H9 (cell line): ENCODE measurements at regions not wholly inside any gene's neighbourhood (a gene's known extent, or its start where the extent isn't known, plus 50 kb on each side); places are given as distances from the start of the nearest gene placed in this dataset.

ENCODE experiments used
- DNase-seq: peaks from one replicate; pipeline ENCODE4 v3.0.0-alpha.2; 2017
- H2AFZ ChIP-seq: one replicate; pipeline ENCODE4 v1.6.1; 2013; ENCODE audit warnings: mild to moderate bottlenecking, low read length, control low read depth, moderate library complexity
- H2AK5ac ChIP-seq: 2 replicates; pipeline ENCODE4 v1.6.1; 2013; ENCODE audit warnings: low read length, control low read depth, mixed read lengths; ENCODE audit not compliant: insufficient read length
- H2BK120ac ChIP-seq: one replicate; pipeline ENCODE4 v1.6.1; 2013; ENCODE audit warnings: low read depth, mild to moderate bottlenecking, low read length, control low read depth, inconsistent platforms; ENCODE audit not compliant: poor library complexity, severe bottlenecking
- H2BK12ac ChIP-seq: 2 replicates; pipeline ENCODE4 v1.6.1; 2013; ENCODE audit warnings: low read length, control low read depth, mixed read lengths, low read depth; ENCODE audit not compliant: insufficient read length
- H2BK15ac ChIP-seq: 2 replicates; pipeline ENCODE4 v1.6.1; 2013; ENCODE audit warnings: low read depth, low read length, control low read depth
- H2BK20ac ChIP-seq: one replicate; pipeline ENCODE4 v1.6.1; 2013; ENCODE audit warnings: low read depth, mild to moderate bottlenecking, low read length, control low read depth, inconsistent platforms; ENCODE audit not compliant: poor library complexity, severe bottlenecking
- H2BK5ac ChIP-seq: 2 replicates; pipeline ENCODE4 v1.6.1; 2013; ENCODE audit warnings: low read length, control low read depth, mixed read lengths; ENCODE audit not compliant: insufficient read length
- H3K14ac ChIP-seq: 2 replicates; pipeline ENCODE4 v1.6.1; 2013; ENCODE audit warnings: low read length, control low read depth; ENCODE audit not compliant: insufficient read depth
- H3K18ac ChIP-seq: 2 replicates; pipeline ENCODE4 v1.6.1; 2013; ENCODE audit warnings: low read depth, mild to moderate bottlenecking, mixed read lengths, low read length, control low read depth; ENCODE audit not compliant: insufficient read length
- H3K23ac ChIP-seq: 2 replicates; pipeline ENCODE4 v1.6.1; 2013; ENCODE audit warnings: low read length, control low read depth, mixed read lengths, low read depth; ENCODE audit not compliant: insufficient read length
- H3K23me2 ChIP-seq: 2 replicates; pipeline ENCODE4 v1.6.1; 2013; ENCODE audit warnings: low read depth, mild to moderate bottlenecking, mixed read lengths, low read length, control low read depth; ENCODE audit not compliant: insufficient read length, poor library complexity, severe bottlenecking
- H3K27ac ChIP-seq: 2 replicates; pipeline ENCODE4 v1.5.1; 2013; ENCODE audit warnings: low read length, control low read depth, mixed read lengths, low read depth; ENCODE audit not compliant: insufficient read length
- H3K27me3 ChIP-seq: 2 replicates; pipeline ENCODE4 v1.6.1; 2013; ENCODE audit warnings: low read length, control low read depth, inconsistent platforms; ENCODE audit not compliant: insufficient read depth
- H3K4ac ChIP-seq: 2 replicates; pipeline ENCODE4 v1.6.1; 2013; ENCODE audit warnings: low read depth, mild to moderate bottlenecking, control low read depth, inconsistent platforms, low read length, moderate library complexity
- H3K4me1 ChIP-seq: 2 replicates; pipeline ENCODE4 v1.6.1; 2013; ENCODE audit warnings: low read length, control low read depth, inconsistent platforms; ENCODE audit not compliant: insufficient read depth
- H3K4me2 ChIP-seq: 2 replicates; pipeline ENCODE4 v1.6.1; 2013; ENCODE audit warnings: low read length, control low read depth, mixed read lengths; ENCODE audit not compliant: insufficient read length, insufficient read depth
- H3K56ac ChIP-seq: 2 replicates; pipeline ENCODE4 v1.6.1; 2013; ENCODE audit warnings: low read depth, mild to moderate bottlenecking, mixed read lengths, low read length, control low read depth; ENCODE audit not compliant: insufficient read length
- H3K79me1 ChIP-seq: 2 replicates; pipeline ENCODE4 v1.6.1; 2013; ENCODE audit warnings: low read depth, mild to moderate bottlenecking, moderate library complexity, low read length, control low read depth, inconsistent platforms; ENCODE audit not compliant: insufficient read depth, poor library complexity, severe bottlenecking
- H3K79me2 ChIP-seq: 2 replicates; pipeline ENCODE4 v1.6.1; 2013; ENCODE audit warnings: low read length, control low read depth, inconsistent platforms; ENCODE audit not compliant: insufficient read depth
- H3K9ac ChIP-seq: 2 replicates; pipeline ENCODE4 v1.6.1; 2013; ENCODE audit warnings: low read length, control low read depth, mixed read lengths; ENCODE audit not compliant: insufficient read length; ENCODE audit errors: extremely low read depth
- H3K9me3 ChIP-seq: one replicate; pipeline ENCODE4 v1.6.1; 2013; ENCODE audit warnings: low read depth, low read length, inconsistent platforms; ENCODE audit not compliant: control insufficient read depth
- H3T11ph ChIP-seq: one replicate; pipeline ENCODE4 v1.6.1; 2013; ENCODE audit warnings: mild to moderate bottlenecking, low read length, control low read depth, inconsistent platforms
- H4K20me1 ChIP-seq: one replicate; pipeline ENCODE4 v1.6.1; 2013; ENCODE audit not compliant: control insufficient read depth, insufficient read length, insufficient read depth
- H4K5ac ChIP-seq: 2 replicates; pipeline ENCODE4 v1.6.1; 2013; ENCODE audit warnings: low read depth, mild to moderate bottlenecking, mixed read lengths, low read length, control low read depth; ENCODE audit not compliant: insufficient read length
- H4K8ac ChIP-seq: replicated peaks from 2 replicates; pipeline ENCODE4 v1.6.1; 2013; ENCODE audit warnings: low read length, control low read depth, mixed read lengths, low read depth; ENCODE audit not compliant: insufficient read length
- H4K91ac ChIP-seq: 2 replicates; pipeline ENCODE4 v1.6.1; 2013; ENCODE audit warnings: low read depth, mild to moderate bottlenecking, moderate library complexity, mixed read lengths, low read length, control low read depth; ENCODE audit not compliant: insufficient read length
- H3K27ac Mint-ChIP-seq, 3 experiments: 2 replicates in 2 of 3; 3 replicates in 1 of 3; pipeline ENCODE4 v1.8.0; 2020 to 2021; ENCODE audit warnings: mixed read lengths in 3 of 3, mild to moderate bottlenecking in 1 of 3, moderate library complexity in 1 of 3
- H3K27me3 Mint-ChIP-seq: 2 replicates; pipeline ENCODE4 v1.8.0; 2021; ENCODE audit warnings: low read depth, mild to moderate bottlenecking, moderate library complexity, mixed read lengths
- H3K36me3 Mint-ChIP-seq, 3 experiments: 2 replicates in 2 of 3; 3 replicates in 1 of 3; pipeline ENCODE4 v1.8.0; 2020 to 2021; ENCODE audit warnings: low read depth in 3 of 3, mixed read lengths in 3 of 3; ENCODE audit not compliant: insufficient read depth in 1 of 3
- H3K4me1 Mint-ChIP-seq, 2 experiments: 2 replicates each; pipeline ENCODE4 v1.8.0; 2020; ENCODE audit warnings: mixed read lengths in 2 of 2
- H3K4me3 Mint-ChIP-seq, 2 experiments: 2 replicates in 1 of 2; 3 replicates in 1 of 2; pipeline ENCODE4 v1.8.0; 2020 to 2021; ENCODE audit warnings: mild to moderate bottlenecking in 2 of 2, mixed read lengths in 2 of 2, moderate library complexity in 1 of 2
- H3K9me3 Mint-ChIP-seq, 2 experiments: 2 replicates in 1 of 2; 3 replicates in 1 of 2; pipeline ENCODE4 v1.8.0; 2020; ENCODE audit warnings: mild to moderate bottlenecking in 2 of 2, mixed read lengths in 2 of 2, moderate library complexity in 1 of 2
- WGBS: extraction: QIAGEN DNeasy Blood & Tissue Kit; methylation state at CpG from one replicate; pipeline ENCODE4 v1.1.7; 2013; ENCODE audit warnings: missing lambda C conversion rate, low lambda C conversion rate, mixed read lengths; ENCODE audit not compliant: insufficient read length; ENCODE audit errors: extremely low coverage; 5-methylcytosine and 5-hydroxymethylcytosine counted together
- TF ChIP-seq, protein P1 (sequence below): fragments of 200-600 bp; sonication (generic); conservative IDR thresholded peaks from 3 replicates; pipeline ENCODE4 v1.8.0; 2021; ENCODE audit warnings: antibody characterized with exemption, mild to moderate bottlenecking

DNA sequence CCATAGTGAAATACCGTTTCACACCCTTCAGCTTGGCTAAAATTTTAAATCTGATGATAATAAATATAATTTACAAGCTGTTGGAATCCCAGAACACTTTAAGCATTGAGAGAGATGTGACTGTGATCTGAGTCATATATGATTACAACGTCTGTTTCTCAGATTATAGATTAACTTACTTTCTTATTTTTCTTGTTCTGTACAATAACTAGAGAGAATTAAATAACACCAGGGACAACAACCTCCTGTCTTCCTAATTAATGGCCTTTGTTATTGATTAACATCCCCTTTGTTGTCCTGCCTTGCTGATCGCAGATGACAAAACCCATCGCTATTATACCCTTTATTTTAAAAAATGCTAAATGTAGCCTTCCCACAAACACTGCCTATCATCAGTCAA is 87.8 kb upstream of the EZR start:
- H3K9me3 ChIP-seq: peaks cover 10% of the 10 kb centered on the region
- no peaks in the 10 kb centered on the region for H3K79me2 ChIP-seq
- H3K4me2 ChIP-seq: no peak overlapping the region
- no peaks in the 10 kb centered on the region for H3K27me3 ChIP-seq
- no peak overlapping the region for H4K91ac ChIP-seq
- no peak overlapping the region for H3K14ac ChIP-seq
- H3K4me1 ChIP-seq: peaks cover 8% of the 10 kb centered on the region
- H3K23me2 ChIP-seq: no peaks in the 10 kb centered on the region
- H3K4ac ChIP-seq: no peak overlapping the region
- H3K4me3 Mint-ChIP-seq: no peak overlapping the region
- H3K4me1 Mint-ChIP-seq: peaks cover 39 to 40% of the 10 kb centered on the region in 2 experiments
- peaks cover 12 to 36% (median 27%) of the 10 kb centered on the region in 3 experiments for H3K36me3 Mint-ChIP-seq
- H2BK5ac ChIP-seq: no peak overlapping the region
- H2AK5ac ChIP-seq: no peak overlapping the region
- no peak overlapping the region for H3K18ac ChIP-seq
- H4K20me1 ChIP-seq: no peaks in the 10 kb centered on the region
- H3K27ac ChIP-seq: no peak overlapping the region
- H3T11ph ChIP-seq: no peak overlapping the region
- no peak overlapping the region for H2BK20ac ChIP-seq
- peaks cover 28 to 31% of the 10 kb centered on the region in 2 experiments for H3K9me3 Mint-ChIP-seq
- WGBS: no CpG with 5 or more reads among the region's 4 CpGs
- no peak overlapping the region for H3K9ac ChIP-seq
- H2BK12ac ChIP-seq: no peak overlapping the region
- no peak overlapping the region; a peak in 2 of 7 replicates for H3K27ac Mint-ChIP-seq
- no peak overlapping the region for H2BK120ac ChIP-seq
- TF ChIP-seq, protein P1, sequence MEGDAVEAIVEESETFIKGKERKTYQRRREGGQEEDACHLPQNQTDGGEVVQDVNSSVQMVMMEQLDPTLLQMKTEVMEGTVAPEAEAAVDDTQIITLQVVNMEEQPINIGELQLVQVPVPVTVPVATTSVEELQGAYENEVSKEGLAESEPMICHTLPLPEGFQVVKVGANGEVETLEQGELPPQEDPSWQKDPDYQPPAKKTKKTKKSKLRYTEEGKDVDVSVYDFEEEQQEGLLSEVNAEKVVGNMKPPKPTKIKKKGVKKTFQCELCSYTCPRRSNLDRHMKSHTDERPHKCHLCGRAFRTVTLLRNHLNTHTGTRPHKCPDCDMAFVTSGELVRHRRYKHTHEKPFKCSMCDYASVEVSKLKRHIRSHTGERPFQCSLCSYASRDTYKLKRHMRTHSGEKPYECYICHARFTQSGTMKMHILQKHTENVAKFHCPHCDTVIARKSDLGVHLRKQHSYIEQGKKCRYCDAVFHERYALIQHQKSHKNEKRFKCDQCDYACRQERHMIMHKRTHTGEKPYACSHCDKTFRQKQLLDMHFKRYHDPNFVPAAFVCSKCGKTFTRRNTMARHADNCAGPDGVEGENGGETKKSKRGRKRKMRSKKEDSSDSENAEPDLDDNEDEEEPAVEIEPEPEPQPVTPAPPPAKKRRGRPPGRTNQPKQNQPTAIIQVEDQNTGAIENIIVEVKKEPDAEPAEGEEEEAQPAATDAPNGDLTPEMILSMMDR: no peak
- no peak overlapping the region for H4K8ac ChIP-seq
- no peak overlapping the region for H4K5ac ChIP-seq
- H2AFZ ChIP-seq: no peak overlapping the region
- H3K27me3 Mint-ChIP-seq: no peaks in the 10 kb centered on the region
- H3K56ac ChIP-seq: no peak overlapping the region
- no peak overlapping the region for H3K23ac ChIP-seq
- H3K79me1 ChIP-seq: no peaks in the 10 kb centered on the region
- no peak for DNase-seq
- no peak overlapping the region for H2BK15ac ChIP-seq
